GM12891 (cell line): ENCODE measurements at regions not wholly inside any gene's neighbourhood (a gene's known extent, or its start where the extent isn't known, plus 50 kb on each side); places are given as distances from the start of the nearest gene placed in this dataset.

Experiments
- POLR2A ChIP-seq: IDR thresholded peaks from 2 replicates; pipeline ENCODE4 v1.6.1; 2011; ENCODE audit warnings: low read depth, low read length, control low read depth
- POLR2AphosphoS5 ChIP-seq: IDR thresholded peaks from 2 replicates; pipeline ENCODE4 v1.6.1; 2011; ENCODE audit warnings: low read depth, low read length, control low read depth
- POU2F2 ChIP-seq: IDR thresholded peaks from 2 replicates; pipeline ENCODE4 v1.6.1; 2011; ENCODE audit warnings: low read depth, mild to moderate bottlenecking, control low read depth, low read length, moderate library complexity
- SPI1 ChIP-seq: IDR thresholded peaks from 2 replicates; pipeline ENCODE4 v1.6.1; 2011; ENCODE audit warnings: low read depth, low read length, control low read depth
- TAF1 ChIP-seq: IDR thresholded peaks from 2 replicates; pipeline ENCODE4 v1.6.1; 2011; ENCODE audit warnings: low read depth, low read length, control low read depth

- no peak for TF ChIP-seq POLR2A
- no peak for TF ChIP-seq POLR2AphosphoS5
- no peak for TF ChIP-seq POU2F2
- TF ChIP-seq SPI1 = no peak
- TF ChIP-seq TAF1 = no peak
Measured at GRCh38 chr12:13701502-13701901, 279.9 kb downstream of the GRIN2B start.
